H54 (cell line): ENCODE measurements at regions not wholly inside any gene's neighbourhood (a gene's known extent, or its start where the extent isn't known, plus 50 kb on each side); places are given as distances from the start of the nearest gene placed in this dataset.

Experiments used
- DNase-seq: peaks from one replicate; pipeline ENCODE4 v3.0.0; 2011; ENCODE audit warnings: low spot score, mixed read lengths; ENCODE audit not compliant: insufficient read length
- FAIRE-seq: peaks from 3 replicates; lab custom pipeline; 2011; peaks lifted over from hg19 to GRCh38; lab: Jason Lieb, UNC
- POLR2A ChIP-seq: IDR thresholded peaks from 2 replicates; pipeline ENCODE4 v1.6.1; 2011; ENCODE audit warnings: low read depth, mild to moderate bottlenecking, low read length

GRCh38 chr6:133610971-133611370 lies 277.9 kb upstream of the TCF21 start:
- FAIRE-seq, result no peak
- TF ChIP-seq POLR2A, result no peak
- DNase-seq, result no peak

DNA sequence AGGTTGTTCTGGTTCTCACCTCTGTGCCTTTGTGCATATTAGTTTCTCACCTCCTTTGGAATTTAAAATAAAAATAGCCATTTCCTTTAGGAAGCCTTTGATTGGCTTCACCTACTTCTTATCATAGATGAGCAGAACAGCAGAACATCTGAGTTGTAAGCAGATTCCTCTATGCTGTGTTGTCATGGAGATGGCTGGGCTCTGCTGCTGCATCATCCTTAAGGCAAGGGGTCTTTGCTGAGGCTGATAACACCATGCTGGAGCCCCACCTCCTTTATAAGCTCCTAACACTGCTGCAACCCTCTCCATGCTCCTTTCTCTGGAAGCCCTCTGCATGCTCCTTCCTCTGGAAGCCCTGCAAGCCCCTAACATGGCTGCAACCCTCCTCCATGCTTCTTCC lies 276.5 kb upstream of the TCF21 start:
- no peak for TF ChIP-seq POLR2A
- DNase-seq (no peak), FAIRE-seq (no peak)

GRCh38 chr6:133613211-133613610 lies 275.7 kb upstream of the TCF21 start:
- no peak for FAIRE-seq
- no peak for DNase-seq
- no peak for TF ChIP-seq POLR2A

GRCh38 chr6:133621751-133622150 lies 267.2 kb upstream of the TCF21 start:
- DNase-seq (no peak), FAIRE-seq (no peak)
- TF ChIP-seq POLR2A, result no peak

GRCh38 chr6:133623065-133623464 lies 265.8 kb upstream of the TCF21 start:
- FAIRE-seq (no peak), DNase-seq (no peak)
- TF ChIP-seq POLR2A, result no peak

DNA sequence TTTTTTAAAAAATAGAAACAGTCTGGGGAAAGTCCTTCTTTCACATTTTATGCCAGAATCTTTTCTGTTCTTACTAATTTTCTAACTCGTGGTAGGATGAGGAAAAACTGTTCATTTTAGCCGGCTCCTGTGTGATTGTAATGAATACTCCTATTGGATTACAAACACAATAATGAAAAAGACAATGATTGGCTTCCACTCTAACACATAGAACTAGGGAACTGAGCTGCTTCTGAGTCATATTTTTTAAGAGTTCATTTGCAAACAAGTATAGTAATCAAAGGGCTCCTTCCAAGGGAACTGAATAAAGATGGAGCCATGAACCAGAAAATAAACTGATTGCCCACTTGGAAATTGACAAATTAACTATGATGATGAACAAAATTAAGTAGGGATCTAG lies 265.3 kb upstream of the TCF21 start:
- no peak for TF ChIP-seq POLR2A
- DNase-seq (no peak), FAIRE-seq (no peak)

- DNase-seq (no peak), FAIRE-seq (no peak)
These were observed 262.7 kb upstream of the TCF21 start for GRCh38 chr6:133626096-133626666.

GRCh38 chr6:133629970-133630369 lies 258.9 kb upstream of the TCF21 start:
- TF ChIP-seq POLR2A, result no peak
- FAIRE-seq (no peak), DNase-seq (no peak)

More at GRCh38 chr6:133626096-133626666, 262.7 kb upstream of the TCF21 start:
- TF ChIP-seq POLR2A, result no peak

DNA sequence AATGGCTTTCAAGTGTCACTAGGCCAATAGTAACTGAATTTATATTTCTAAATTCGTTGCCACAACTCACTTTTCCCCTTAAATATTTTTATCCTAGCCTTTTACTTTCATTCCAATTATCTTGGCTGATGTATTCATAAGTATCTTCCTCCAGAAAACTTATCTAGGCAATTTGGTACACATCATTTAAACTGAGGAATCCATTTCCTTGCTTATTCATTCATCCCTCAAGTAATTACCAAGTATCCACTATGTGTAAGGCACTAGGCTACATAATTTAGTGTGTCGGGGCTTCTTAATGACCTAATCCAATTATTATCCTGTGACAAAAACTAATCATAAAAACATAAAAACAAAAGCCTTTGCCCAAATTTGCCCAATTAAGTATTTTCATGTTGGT lies 258.3 kb upstream of the TCF21 start:
- TF ChIP-seq POLR2A, result no peak
- FAIRE-seq (no peak), DNase-seq (no peak)

GRCh38 chr6:133631421-133631820 lies 257.5 kb upstream of the TCF21 start:
- no peak for TF ChIP-seq POLR2A
- FAIRE-seq (peak; percentile 70), DNase-seq (no peak)

GRCh38 chr6:133632206-133632605 lies 256.7 kb upstream of the TCF21 start:
- no peak for DNase-seq
- FAIRE-seq, result peak; percentile 41
- no peak for TF ChIP-seq POLR2A

DNA sequence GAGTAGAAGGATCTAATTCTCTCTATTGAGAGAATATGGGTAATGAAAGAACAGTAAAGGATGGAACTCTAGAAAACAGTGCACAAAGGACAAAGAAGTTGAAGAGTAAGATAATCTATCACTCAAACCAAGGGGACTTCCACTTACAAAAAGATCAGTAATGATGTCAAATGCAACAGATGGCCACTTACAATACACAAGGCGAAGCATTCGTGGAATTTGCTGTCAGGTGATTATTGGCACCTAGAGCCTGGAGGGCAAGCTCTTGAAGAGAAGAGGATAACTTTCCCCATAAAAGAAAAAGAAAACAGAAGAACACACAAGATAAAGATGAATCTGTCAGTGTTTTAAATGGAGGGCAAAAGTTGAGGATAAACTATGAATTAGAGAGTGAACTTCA lies 256.0 kb upstream of the TCF21 start:
- no peak for TF ChIP-seq POLR2A
- DNase-seq (no peak), FAIRE-seq (no peak)

DNA sequence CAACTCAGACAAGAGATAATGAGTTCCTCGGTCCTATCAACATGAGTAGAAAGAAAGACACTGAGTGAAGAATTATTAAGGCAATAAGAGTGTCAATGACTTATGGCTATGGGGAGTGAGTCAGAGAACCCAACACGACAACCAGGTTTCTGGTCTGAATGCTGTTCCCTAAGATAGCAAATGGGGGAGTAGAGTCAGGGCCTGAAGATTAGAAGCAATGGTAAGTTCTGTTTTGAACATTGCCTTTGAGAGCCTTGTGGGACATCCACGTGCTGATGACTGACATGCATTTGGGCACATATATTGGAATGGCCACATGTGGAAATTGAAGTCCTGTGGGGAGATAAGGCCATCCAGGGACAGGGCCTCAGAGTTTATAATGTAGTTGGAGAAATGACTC lies 254.4 kb upstream of the TCF21 start:
- FAIRE-seq (no peak), DNase-seq (no peak)
- no peak for TF ChIP-seq POLR2A

DNA sequence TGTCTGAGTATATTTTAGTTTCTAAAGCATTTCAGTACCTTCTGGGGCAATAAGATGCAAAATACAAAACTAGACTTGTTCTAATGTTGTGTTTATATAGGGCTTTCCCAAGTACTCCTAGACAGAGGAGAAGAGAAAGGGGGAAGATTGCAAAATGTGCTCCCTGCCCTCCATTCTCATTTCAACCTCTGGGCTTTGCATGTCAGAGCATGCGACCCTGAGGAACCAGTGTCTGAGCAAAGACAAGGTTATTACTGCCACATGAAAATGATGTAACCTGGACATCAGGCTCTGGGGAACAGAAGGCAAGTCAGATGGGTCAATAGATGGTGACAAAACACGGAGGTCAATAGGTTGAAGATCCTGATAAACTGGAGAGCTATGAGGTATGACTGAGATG lies 253.5 kb upstream of the TCF21 start:
- FAIRE-seq (no peak), DNase-seq (no peak)
- no peak for TF ChIP-seq POLR2A

GRCh38 chr6:133637436-133637835 lies 251.5 kb upstream of the TCF21 start:
- FAIRE-seq (no peak), DNase-seq (no peak)
- no peak for TF ChIP-seq POLR2A
